Large intestine (tissue), 3 donors: ENCODE measurements at regions not wholly inside any gene's neighbourhood (a gene's known extent, or its start where the extent isn't known, plus 50 kb on each side); places are given as distances from the start of the nearest gene placed in this dataset.
A peak's percentile ranks its signal among the peaks of the same experiment; 100 is the strongest.

Experiments
- DNase-seq, 2 donors: peaks; one replicate each; pipeline versions ENCODE4 v3.0.0 to v3.0.0-alpha.2; 2013
- H3K27ac ChIP-seq: one replicate; pipeline ENCODE4 v1.5.1; 2013; ENCODE audit warnings: low read length
- H3K27me3 ChIP-seq: 2 replicates; pipeline ENCODE4 v1.6.1; 2013; ENCODE audit warnings: low read length; ENCODE audit not compliant: control insufficient read depth, insufficient read depth
- H3K36me3 ChIP-seq: 2 replicates; pipeline ENCODE4 v1.6.1; 2013; ENCODE audit warnings: low read length; ENCODE audit not compliant: control insufficient read depth, insufficient read depth
- H3K4me1 ChIP-seq: one replicate; pipeline ENCODE4 v1.6.1; 2013; ENCODE audit warnings: low read length; ENCODE audit not compliant: control insufficient read depth, insufficient read depth
- H3K4me3 ChIP-seq: one replicate; pipeline ENCODE4 v1.5.1; 2013; ENCODE audit warnings: low read length
- H3K9me3 ChIP-seq: one replicate; pipeline ENCODE4 v1.6.1; 2013; ENCODE audit warnings: mild to moderate bottlenecking, low read depth, low read length, moderate library complexity; ENCODE audit not compliant: control insufficient read depth
- WGBS: methylation state at CpG from one replicate; pipeline ENCODE4 v1.1.5; 2013; ENCODE audit warnings: low lambda C conversion rate; ENCODE audit not compliant: insufficient coverage; 5-methylcytosine and 5-hydroxymethylcytosine counted together

GRCh38 chr9:90966031-90966290 lies 164.3 kb downstream of the SYK start:
- no peaks in the 10 kb centered on the region for H3K36me3 ChIP-seq
- H3K4me3 ChIP-seq = no peak overlapping the region
- DNase-seq = no peak
- H3K27ac ChIP-seq = peak overlapping the region; percentile 25
- H3K27me3 ChIP-seq = no peaks in the 10 kb centered on the region
- no CpG with 5 or more reads among the region's 2 CpGs for WGBS
- no peaks in the 10 kb centered on the region for H3K4me1 ChIP-seq
- H3K9me3 ChIP-seq = peaks cover 3% of the 10 kb centered on the region

- no CpG with 5 or more reads among the region's 19 CpGs for WGBS
- Histone ChIP-seq H3K27ac (peak overlapping the region; percentile 25), H3K9me3 (peaks cover 3% of the 10 kb centered on the region), H3K4me3 (no peak overlapping the region), H3K36me3 (no peaks in the 10 kb centered on the region), H3K27me3 (no peaks in the 10 kb centered on the region), H3K4me1 (no peaks in the 10 kb centered on the region)
- no peak for DNase-seq
Measured at GRCh38 chr9:90966480-90967144, 165.0 kb downstream of the SYK start.

- no peak for DNase-seq
- no CpG with 5 or more reads among the region's 7 CpGs for WGBS
- Histone ChIP-seq H3K4me3 (no peak overlapping the region), H3K4me1 (no peaks in the 10 kb centered on the region), H3K27ac (no peak overlapping the region), H3K27me3 (no peaks in the 10 kb centered on the region), H3K36me3 (no peaks in the 10 kb centered on the region), H3K9me3 (peaks cover 3% of the 10 kb centered on the region)
Measured at GRCh38 chr9:90967145-90967538, 165.5 kb downstream of the SYK start.

- DNase-seq = no peak
- H3K4me3 ChIP-seq = no peak overlapping the region
- no CpG with 5 or more reads among the region's 10 CpGs for WGBS
- H3K27ac ChIP-seq = no peak overlapping the region
- H3K36me3 ChIP-seq = no peaks in the 10 kb centered on the region
- peaks cover 1% of the 10 kb centered on the region for H3K9me3 ChIP-seq
- no peaks in the 10 kb centered on the region for H3K27me3 ChIP-seq
- H3K4me1 ChIP-seq = no peaks in the 10 kb centered on the region
Measured at GRCh38 chr9:90969021-90969675, 167.5 kb downstream of the SYK start.

GRCh38 chr9:90970608-90971007 lies 169.0 kb downstream of the SYK start:
- no peak overlapping the region for H3K4me3 ChIP-seq
- no peak for DNase-seq
- H3K36me3 ChIP-seq = no peaks in the 10 kb centered on the region
- H3K9me3 ChIP-seq = no peaks in the 10 kb centered on the region
- no peak overlapping the region for H3K27ac ChIP-seq
- WGBS = no CpG with 5 or more reads among the region's 9 CpGs
- H3K4me1 ChIP-seq = no peaks in the 10 kb centered on the region
- no peaks in the 10 kb centered on the region for H3K27me3 ChIP-seq

- no peak for DNase-seq
- no peaks in the 10 kb centered on the region for H3K36me3 ChIP-seq
- no peaks in the 10 kb centered on the region for H3K4me1 ChIP-seq
- H3K4me3 ChIP-seq = no peak overlapping the region
- WGBS = 80% methylated on average over 1 of the region's 6 CpGs
- no peaks in the 10 kb centered on the region for H3K27me3 ChIP-seq
- H3K27ac ChIP-seq = no peak overlapping the region
- H3K9me3 ChIP-seq = no peaks in the 10 kb centered on the region
Measured at GRCh38 chr9:90972057-90972456, 170.4 kb downstream of the SYK start.

- WGBS = no CpG with 5 or more reads among the region's 5 CpGs
- no peak overlapping the region for H3K27ac ChIP-seq
- no peak overlapping the region for H3K4me3 ChIP-seq
- H3K9me3 ChIP-seq = no peaks in the 10 kb centered on the region
- H3K36me3 ChIP-seq = no peaks in the 10 kb centered on the region
- H3K4me1 ChIP-seq = no peaks in the 10 kb centered on the region
- DNase-seq = no peak
- H3K27me3 ChIP-seq = no peaks in the 10 kb centered on the region
Measured at GRCh38 chr9:90974016-90974415, 172.4 kb downstream of the SYK start.

- Histone ChIP-seq H3K27me3 (no peaks in the 10 kb centered on the region), H3K4me3 (no peak overlapping the region), H3K36me3 (no peaks in the 10 kb centered on the region), H3K27ac (no peak overlapping the region), H3K9me3 (no peaks in the 10 kb centered on the region), H3K4me1 (no peaks in the 10 kb centered on the region)
- no peak for DNase-seq
- no CpG with 5 or more reads among the region's 9 CpGs for WGBS
Measured at GRCh38 chr9:90974643-90975245, 173.1 kb downstream of the SYK start.

GRCh38 chr9:90975781-90976538 lies 174.3 kb downstream of the SYK start:
- Histone ChIP-seq H3K9me3 (no peaks in the 10 kb centered on the region), H3K4me3 (no peak overlapping the region), H3K27ac (no peak overlapping the region), H3K27me3 (no peaks in the 10 kb centered on the region), H3K4me1 (no peaks in the 10 kb centered on the region), H3K36me3 (no peaks in the 10 kb centered on the region)
- WGBS = 92% methylated on average over 5 of the region's 22 CpGs
- no peak for DNase-seq

GRCh38 chr9:90979138-90979551 lies 177.5 kb downstream of the SYK start:
- Histone ChIP-seq H3K27me3 (no peaks in the 10 kb centered on the region), H3K36me3 (no peaks in the 10 kb centered on the region), H3K27ac (no peak overlapping the region), H3K9me3 (no peaks in the 10 kb centered on the region), H3K4me3 (no peak overlapping the region), H3K4me1 (no peaks in the 10 kb centered on the region)
- 100% methylated on average over 1 of the region's 7 CpGs for WGBS
- no peak for DNase-seq
